22Rv1 (cell line): ENCODE measurements at regions not wholly inside any gene's neighbourhood (a gene's known extent, or its start where the extent isn't known, plus 50 kb on each side); places are given as distances from the start of the nearest gene placed in this dataset.

ENCODE experiments used
- H3K27ac ChIP-seq: fragments of 450-650 bp; 2 replicates; pipeline ENCODE4 v1.5.1; 2017
- CTCF ChIP-seq: fragments of 450-650 bp; IDR thresholded peaks from 2 replicates; pipeline ENCODE4 v1.5.1; 2017; ENCODE audit warnings: mild to moderate bottlenecking
- ZFX ChIP-seq: fragments of 450-650 bp; IDR thresholded peaks from 2 replicates; pipeline ENCODE4 v1.6.1; 2017; ENCODE audit warnings: antibody characterized with exemption, borderline replicate concordance

GRCh38 chr2:48018480-48018879, 112.2 kb upstream of the FBXO11 start:
- H3K27ac ChIP-seq: no peak overlapping the region
- TF ChIP-seq CTCF (no peak), ZFX (no peak)

- H3K27ac ChIP-seq: no peak overlapping the region
- TF ChIP-seq CTCF (no peak), ZFX (no peak)
Measured at GRCh38 chr2:48026865-48027264, 120.6 kb upstream of the FBXO11 start.

- no peak for TF ChIP-seq CTCF
- TF ChIP-seq ZFX: no peak
- H3K27ac ChIP-seq: no peak overlapping the region
Measured at GRCh38 chr2:48032765-48033164, 126.5 kb upstream of the FBXO11 start.

GRCh38 chr2:48034295-48034694, 128.0 kb upstream of the FBXO11 start:
- no peak for TF ChIP-seq ZFX
- no peak for TF ChIP-seq CTCF

GRCh38 chr2:48036312-48036711, 130.0 kb upstream of the FBXO11 start:
- TF ChIP-seq CTCF (no peak), ZFX (no peak)
- H3K27ac ChIP-seq: no peak overlapping the region

More at GRCh38 chr2:48034295-48034694, 128.0 kb upstream of the FBXO11 start:
- no peak overlapping the region for H3K27ac ChIP-seq

- no peak overlapping the region for H3K27ac ChIP-seq
- no peak for TF ChIP-seq ZFX
- TF ChIP-seq CTCF: no peak
Measured at GRCh38 chr2:48039209-48039990, 133.1 kb upstream of the FBXO11 start.

- TF ChIP-seq ZFX (no peak), CTCF (no peak)
- H3K27ac ChIP-seq: no peak overlapping the region
Measured at GRCh38 chr2:48043131-48043700, 136.9 kb upstream of the FBXO11 start.
